HEK293 (cell line): ENCODE measurements at regions not wholly inside any gene's neighbourhood (a gene's known extent, or its start where the extent isn't known, plus 50 kb on each side); places are given as distances from the start of the nearest gene placed in this dataset.

ENCODE experiments used
- CTCF ChIA-PET: fragments of 350-600 bp; formaldehyde crosslinking; extraction: SDS; loops from one replicate; lab custom pipeline; 2021; ENCODE audit warnings: antibody characterized with exemption; lab: Yijun Ruan, JAX
- POLR2A ChIA-PET: fragments of 300-600 bp; formaldehyde crosslinking; extraction: SDS; loops from one replicate; lab custom pipeline; 2020; ENCODE audit warnings: antibody characterized with exemption, inconsistent platforms; lab: Yijun Ruan, JAX
- H3K27ac ChIP-seq: fragments of 200-500 bp; sonication (Bioruptor generic); 2 replicates; pipeline ENCODE4 v1.5.1; 2014; ENCODE audit warnings: low read depth, low read length, control low read depth, inconsistent platforms; ENCODE audit errors: extremely low read depth
- H3K36me3 ChIP-seq, 2 experiments: fragments of 200-500 bp in 1 of 2; sonication (Bioruptor generic) in 1 of 2; 1 replicate in 1 of 2; 2 replicates in 1 of 2; pipeline ENCODE4 v1.5.1; 2014 to 2017; ENCODE audit warnings: inconsistent platforms in 2 of 2, low read length in 2 of 2; ENCODE audit not compliant: control insufficient read depth in 2 of 2, insufficient read depth in 1 of 2
- H3K4me1 ChIP-seq: fragments of 200-500 bp; sonication (Bioruptor generic); 2 replicates; pipeline ENCODE4 v1.5.1; 2014; ENCODE audit warnings: mild to moderate bottlenecking, low read length, inconsistent platforms; ENCODE audit not compliant: control insufficient read depth, insufficient read depth
- H3K4me3 ChIP-seq: 2 replicates; pipeline ENCODE4 v1.5.1; 2011; ENCODE audit warnings: low read depth, mild to moderate bottlenecking, control low read depth, low read length, moderate library complexity
- H3K9me3 ChIP-seq: fragments of 200-500 bp; sonication (Bioruptor generic); 2 replicates; pipeline ENCODE4 v1.5.1; 2014; ENCODE audit warnings: low read depth, low read length, inconsistent platforms; ENCODE audit not compliant: control insufficient read depth, insufficient read depth
- GLI4 ChIP-seq: fragments of 450-650 bp; formaldehyde crosslinking; IDR thresholded peaks from 2 replicates; pipeline ENCODE4 v1.5.1; 2016; ENCODE audit warnings: missing biosample characterization, missing genetic modification characterization
- KLF7 ChIP-seq: fragments of 450-650 bp; formaldehyde crosslinking; IDR thresholded peaks from 2 replicates; pipeline ENCODE4 v1.5.1; 2016; ENCODE audit warnings: missing biosample characterization, missing genetic modification characterization, borderline replicate concordance
- PRDM1 ChIP-seq: fragments of 450-650 bp; formaldehyde crosslinking; IDR thresholded peaks from 2 replicates; pipeline ENCODE4; 2016; ENCODE audit warnings: missing biosample characterization, missing genetic modification characterization
- REPIN1 ChIP-seq: fragments of 450-650 bp; formaldehyde crosslinking; IDR thresholded peaks from 2 replicates; pipeline ENCODE4 v1.5.1; 2017; ENCODE audit warnings: missing biosample characterization, missing genetic modification characterization, low read depth
- SCRT2 ChIP-seq: fragments of 450-650 bp; formaldehyde crosslinking; IDR thresholded peaks from 2 replicates; pipeline ENCODE4 v1.5.1; 2016; ENCODE audit warnings: missing biosample characterization, missing genetic modification characterization
- TRIM28 ChIP-seq: IDR thresholded peaks from 2 replicates; pipeline ENCODE4 v1.6.1; 2011; ENCODE audit warnings: low read length, control low read depth, borderline replicate concordance
- ZNF157 ChIP-seq: fragments of 450-650 bp; formaldehyde crosslinking; IDR thresholded peaks from 2 replicates; pipeline ENCODE4 v1.5.1; 2016; ENCODE audit warnings: missing biosample characterization, missing genetic modification characterization
- ZNF211 ChIP-seq: fragments of 450-650 bp; formaldehyde crosslinking; IDR thresholded peaks from 2 replicates; pipeline ENCODE4 v1.5.1; 2016; ENCODE audit warnings: low read depth, missing biosample characterization, missing genetic modification characterization
- ZNF221 ChIP-seq: fragments of 450-650 bp; formaldehyde crosslinking; IDR thresholded peaks from 2 replicates; pipeline ENCODE4 v1.5.1; 2017; ENCODE audit warnings: missing biosample characterization, missing genetic modification characterization, borderline replicate concordance
- ZNF302 ChIP-seq: fragments of 450-650 bp; formaldehyde crosslinking; IDR thresholded peaks from 2 replicates; pipeline ENCODE4 v1.5.1; 2016; ENCODE audit warnings: missing biosample characterization, missing genetic modification characterization, low read depth
- ZNF341 ChIP-seq: fragments of 450-650 bp; formaldehyde crosslinking; IDR thresholded peaks from 2 replicates; pipeline ENCODE4; 2016; ENCODE audit warnings: low read depth, missing biosample characterization, missing genetic modification characterization
- ZNF354C ChIP-seq: fragments of 450-650 bp; formaldehyde crosslinking; IDR thresholded peaks from 2 replicates; pipeline ENCODE4 v1.5.1; 2016; ENCODE audit warnings: missing biosample characterization, missing genetic modification characterization, low read depth, borderline replicate concordance
- ZNF501 ChIP-seq: fragments of 450-650 bp; formaldehyde crosslinking; IDR thresholded peaks from 2 replicates; pipeline ENCODE4 v1.5.1; 2016; ENCODE audit warnings: missing biosample characterization, missing genetic modification characterization
- ZNF530 ChIP-seq: fragments of 450-650 bp; formaldehyde crosslinking; IDR thresholded peaks from 2 replicates; pipeline ENCODE4 v1.5.1; 2016; ENCODE audit warnings: low read depth, missing biosample characterization, missing genetic modification characterization
- ZNF544 ChIP-seq: fragments of 450-650 bp; formaldehyde crosslinking; IDR thresholded peaks from 2 replicates; pipeline ENCODE4 v1.5.0; 2017; ENCODE audit warnings: missing biosample characterization, missing genetic modification characterization
- TF ChIP-seq, protein P1 (sequence below): fragments of 450-650 bp; formaldehyde crosslinking; IDR thresholded peaks from 2 replicates; pipeline ENCODE4 v1.5.1; 2016; ENCODE audit warnings: missing biosample characterization, missing genetic modification characterization
- TF ChIP-seq, protein P2 (sequence below): fragments of 450-650 bp; formaldehyde crosslinking; conservative IDR thresholded peaks from 2 replicates; pipeline ENCODE4 v1.5.1; 2016; ENCODE audit warnings: low read depth, missing biosample characterization, missing genetic modification characterization

DNA sequence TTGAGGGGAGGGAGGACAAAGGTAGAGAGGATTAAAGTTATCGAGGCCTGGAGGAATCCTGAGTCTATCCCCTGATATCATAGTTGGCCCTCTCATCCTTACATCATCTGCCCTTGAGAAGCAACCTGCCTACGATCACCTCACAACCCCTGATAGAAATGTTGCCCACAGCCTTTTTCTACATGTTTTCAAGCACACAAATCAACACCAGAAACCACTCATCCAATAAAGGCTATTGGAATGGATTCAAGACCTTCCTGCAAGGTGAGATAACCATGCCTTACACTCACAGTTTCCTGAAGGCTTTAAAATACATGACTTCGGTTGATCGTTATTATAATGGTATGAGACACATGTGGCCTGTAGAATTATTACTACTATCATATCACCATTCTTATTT lies 175.7 kb upstream of the EGLN3 start (continued):
- TF ChIP-seq ZNF354C (no peak), ZNF302 (tag by site-specific recombination) (no peak)
- TF ChIP-seq, all 188 proteins: peak for 0

DNA sequence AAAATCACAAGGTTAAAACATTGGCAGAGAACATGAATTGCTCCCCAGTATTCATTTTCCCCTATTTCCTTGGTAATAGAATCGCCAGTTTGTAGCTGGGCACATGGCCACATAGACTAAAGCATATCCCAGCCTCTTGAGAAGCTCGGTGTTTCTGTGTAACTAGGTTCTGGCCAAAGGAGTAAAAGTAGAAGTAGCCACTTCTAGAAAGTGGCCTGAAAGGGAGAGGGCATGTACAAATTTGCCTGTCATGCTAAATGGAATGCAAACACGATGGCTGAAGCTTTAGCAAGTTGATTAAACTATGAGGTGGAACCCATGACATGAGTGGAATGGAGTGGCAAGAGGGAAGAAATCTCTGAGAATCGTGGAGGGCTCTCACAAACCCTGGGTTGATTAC lies 173.7 kb upstream of the EGLN3 start:
- no peak overlapping the region for H3K27ac ChIP-seq
- H3K9me3 ChIP-seq: no peaks in the 10 kb centered on the region
- no peak overlapping the region for H3K4me3 ChIP-seq
- no peak for TF ChIP-seq ZNF530 (tag by site-specific recombination)
- no peak for TF ChIP-seq TRIM28
- TF ChIP-seq GLI4 (tag by site-specific recombination): no peak
- H3K36me3 ChIP-seq: no peaks in the 10 kb centered on the region
- POLR2A ChIA-PET: no interaction called here
- H3K4me1 ChIP-seq: no peaks in the 10 kb centered on the region
- CTCF ChIA-PET: interaction anchor here (1.2 kb wide), 1 partner anchor 27 kb away, joined by 3 read pairs; no protein-coding TSS in a partner anchor

DNA sequence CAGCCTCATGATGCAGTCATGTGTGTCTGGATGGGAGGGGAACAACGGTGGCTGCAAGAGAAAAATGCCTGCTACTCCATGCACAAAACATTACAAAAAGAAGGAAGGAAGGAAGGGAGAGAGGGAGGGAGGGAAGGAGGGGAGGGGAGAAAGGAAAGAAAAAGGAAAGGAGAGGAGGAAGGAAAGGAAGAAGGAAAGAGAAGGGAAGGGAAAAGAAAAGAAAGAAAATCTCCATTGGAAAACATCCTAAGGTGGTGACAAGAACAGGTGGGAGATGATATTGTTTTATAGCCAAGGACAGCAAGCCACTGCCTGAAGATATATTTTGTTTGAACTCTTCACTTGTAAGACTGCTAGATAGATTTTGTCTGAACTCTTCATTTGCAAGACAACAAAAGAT lies 171.8 kb upstream of the EGLN3 start:
- Histone ChIP-seq H3K9me3 (no peaks in the 10 kb centered on the region), H3K36me3 (no peaks in the 10 kb centered on the region), H3K27ac (no peak overlapping the region)
- TF ChIP-seq ZNF221 (tag by site-specific recombination) (no peak), ZNF211 (tag by site-specific recombination) (no peak), ZNF157 (tag by site-specific recombination) (0 out of 2 replicates have a peak, but pooled peaks have one; percentile 30), KLF7 (tag by site-specific recombination) (no peak), REPIN1 (no peak), PRDM1 (peak; percentile 68), ZNF341 (tag by site-specific recombination) (no peak), SCRT2 (tag by site-specific recombination) (no peak), ZNF544 (tag by site-specific recombination) (no peak), ZNF302 (tag by site-specific recombination) (no peak), ZNF501 (tag by site-specific recombination) (no peak)
- TF ChIP-seq, protein P1, sequence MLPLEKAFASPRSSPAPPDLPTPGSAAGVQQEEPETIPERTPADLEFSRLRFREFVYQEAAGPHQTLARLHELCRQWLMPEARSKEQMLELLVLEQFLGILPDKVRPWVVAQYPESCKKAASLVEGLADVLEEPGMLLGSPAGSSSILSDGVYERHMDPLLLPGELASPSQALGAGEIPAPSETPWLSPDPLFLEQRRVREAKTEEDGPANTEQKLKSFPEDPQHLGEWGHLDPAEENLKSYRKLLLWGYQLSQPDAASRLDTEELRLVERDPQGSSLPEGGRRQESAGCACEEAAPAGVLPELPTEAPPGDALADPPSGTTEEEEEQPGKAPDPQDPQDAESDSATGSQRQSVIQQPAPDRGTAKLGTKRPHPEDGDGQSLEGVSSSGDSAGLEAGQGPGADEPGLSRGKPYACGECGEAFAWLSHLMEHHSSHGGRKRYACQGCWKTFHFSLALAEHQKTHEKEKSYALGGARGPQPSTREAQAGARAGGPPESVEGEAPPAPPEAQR (tag by site-specific recombination): no peak
- TF ChIP-seq, protein P2, sequence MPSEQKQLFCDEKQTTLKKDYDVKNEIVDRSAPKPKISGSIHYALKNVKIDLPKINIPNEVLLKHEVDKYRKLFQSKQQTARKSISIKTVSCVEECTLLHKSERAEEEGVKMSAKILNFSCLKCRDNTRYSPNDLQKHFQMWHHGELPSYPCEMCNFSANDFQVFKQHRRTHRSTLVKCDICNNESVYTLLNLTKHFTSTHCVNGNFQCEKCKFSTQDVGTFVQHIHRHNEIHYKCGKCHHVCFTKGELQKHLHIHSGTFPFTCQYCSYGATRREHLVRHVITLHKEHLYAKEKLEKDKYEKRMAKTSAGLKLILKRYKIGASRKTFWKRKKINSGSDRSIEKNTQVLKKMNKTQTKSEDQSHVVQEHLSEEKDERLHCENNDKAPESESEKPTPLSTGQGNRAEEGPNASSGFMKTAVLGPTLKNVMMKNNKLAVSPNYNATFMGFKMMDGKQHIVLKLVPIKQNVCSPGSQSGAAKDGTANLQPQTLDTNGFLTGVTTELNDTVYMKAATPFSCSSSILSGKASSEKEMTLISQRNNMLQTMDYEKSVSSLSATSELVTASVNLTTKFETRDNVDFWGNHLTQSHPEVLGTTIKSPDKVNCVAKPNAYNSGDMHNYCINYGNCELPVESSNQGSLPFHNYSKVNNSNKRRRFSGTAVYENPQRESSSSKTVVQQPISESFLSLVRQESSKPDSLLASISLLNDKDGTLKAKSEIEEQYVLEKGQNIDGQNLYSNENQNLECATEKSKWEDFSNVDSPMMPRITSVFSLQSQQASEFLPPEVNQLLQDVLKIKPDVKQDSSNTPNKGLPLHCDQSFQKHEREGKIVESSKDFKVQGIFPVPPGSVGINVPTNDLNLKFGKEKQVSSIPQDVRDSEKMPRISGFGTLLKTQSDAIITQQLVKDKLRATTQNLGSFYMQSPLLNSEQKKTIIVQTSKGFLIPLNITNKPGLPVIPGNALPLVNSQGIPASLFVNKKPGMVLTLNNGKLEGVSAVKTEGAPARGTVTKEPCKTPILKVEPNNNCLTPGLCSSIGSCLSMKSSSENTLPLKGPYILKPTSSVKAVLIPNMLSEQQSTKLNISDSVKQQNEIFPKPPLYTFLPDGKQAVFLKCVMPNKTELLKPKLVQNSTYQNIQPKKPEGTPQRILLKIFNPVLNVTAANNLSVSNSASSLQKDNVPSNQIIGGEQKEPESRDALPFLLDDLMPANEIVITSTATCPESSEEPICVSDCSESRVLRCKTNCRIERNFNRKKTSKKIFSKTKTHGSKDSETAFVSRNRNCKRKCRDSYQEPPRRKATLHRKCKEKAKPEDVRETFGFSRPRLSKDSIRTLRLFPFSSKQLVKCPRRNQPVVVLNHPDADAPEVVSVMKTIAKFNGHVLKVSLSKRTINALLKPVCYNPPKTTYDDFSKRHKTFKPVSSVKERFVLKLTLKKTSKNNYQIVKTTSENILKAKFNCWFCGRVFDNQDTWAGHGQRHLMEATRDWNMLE (tag by site-specific recombination): no peak
- TF ChIP-seq, all 188 proteins: peak for 2
- Histone ChIP-seq H3K4me3 (no peak overlapping the region), H3K4me1 (no peaks in the 10 kb centered on the region)
- ChIA-PET CTCF (interaction anchor here (0.7 kb wide), 1 partner anchor 339 kb away, joined by 3 read pairs; no protein-coding TSS in a partner anchor), POLR2A (no interaction called here)
